ENCODE measurements at regions not wholly inside any gene's neighbourhood (a gene's known extent, or its start where the extent isn't known, plus 50 kb on each side); places are given as distances from the start of the nearest gene placed in this dataset.

GRCh38 chr3:167958141-167958540 lies 137.6 kb downstream of the GOLIM4 start:
- DNase-seq: no peak

- DNase-seq: no peak
Measured at GRCh38 chr3:167952969-167953368, 142.8 kb downstream of the GOLIM4 start.

- DNase-seq: no peak
Measured at GRCh38 chr3:167950212-167950611, 145.5 kb downstream of the GOLIM4 start.

- DNase-seq: peak; percentile 18
Measured at GRCh38 chr3:167941234-167941995, 154.3 kb downstream of the GOLIM4 start.

GRCh38 chr3:167940241-167940640 lies 155.5 kb downstream of the GOLIM4 start:
- DNase-seq: no peak

GRCh38 chr3:167938516-167938915 lies 157.2 kb downstream of the GOLIM4 start:
- no peak for DNase-seq

- no peak for DNase-seq
Measured at GRCh38 chr3:167936019-167936418, 159.7 kb downstream of the GOLIM4 start.

GRCh38 chr3:167930453-167930852 lies 165.3 kb downstream of the GOLIM4 start:
- DNase-seq: no peak

- DNase-seq: no peak
Measured at GRCh38 chr3:167929968-167930367, 165.8 kb downstream of the GOLIM4 start.

- DNase-seq: no peak
Measured at GRCh38 chr3:167928381-167928780, 167.3 kb downstream of the GOLIM4 start.

- DNase-seq: no peak
Measured at GRCh38 chr3:167920747-167921146, 175.0 kb downstream of the GOLIM4 start.

GRCh38 chr3:167919590-167919989 lies 176.1 kb downstream of the GOLIM4 start:
- no peak for DNase-seq

- DNase-seq: no peak
Measured at GRCh38 chr3:167918686-167919085, 177.0 kb downstream of the GOLIM4 start.

GRCh38 chr3:167918008-167918596 lies 177.6 kb downstream of the GOLIM4 start:
- DNase-seq: no peak

- no peak for DNase-seq
Measured at GRCh38 chr3:167913219-167913835, 177.8 kb downstream of the SERPINI1 start.

- DNase-seq: no peak
Measured at GRCh38 chr3:167909952-167910351, 174.4 kb downstream of the SERPINI1 start.

- DNase-seq: no peak
Measured at GRCh38 chr3:167909504-167909896, 174.0 kb downstream of the SERPINI1 start.

GRCh38 chr3:167908746-167909503 lies 173.4 kb downstream of the SERPINI1 start:
- no peak for DNase-seq

GRCh38 chr3:167908221-167908620 lies 172.7 kb downstream of the SERPINI1 start:
- no peak for DNase-seq

GRCh38 chr3:167901138-167901537 lies 165.6 kb downstream of the SERPINI1 start:
- DNase-seq: no peak

GRCh38 chr3:167899093-167899492 lies 163.6 kb downstream of the SERPINI1 start:
- no peak for DNase-seq

- DNase-seq: no peak
Measured at GRCh38 chr3:167898091-167898490, 162.6 kb downstream of the SERPINI1 start.

GRCh38 chr3:167895684-167896083 lies 160.2 kb downstream of the SERPINI1 start:
- no peak for DNase-seq

GRCh38 chr3:167895178-167895577 lies 159.7 kb downstream of the SERPINI1 start:
- no peak for DNase-seq
